Right renal pelvis (tissue), 4 donors: ENCODE measurements at regions not wholly inside any gene's neighbourhood (a gene's known extent, or its start where the extent isn't known, plus 50 kb on each side); places are given as distances from the start of the nearest gene placed in this dataset.
"Not testable (repeated sequence)": the region's sequence is repeated elsewhere in the genome, so short reads cannot be mapped to it uniquely, and the experiment has no call there.

Experiments used
- DNase-seq, 4 donors: peaks; one replicate each; pipeline ENCODE4 v3.0.0-alpha.2; 2013; ENCODE audit warnings: low read depth in 4 of 4, low spot score in 3 of 4, missing footprints in 1 of 4

DNA sequence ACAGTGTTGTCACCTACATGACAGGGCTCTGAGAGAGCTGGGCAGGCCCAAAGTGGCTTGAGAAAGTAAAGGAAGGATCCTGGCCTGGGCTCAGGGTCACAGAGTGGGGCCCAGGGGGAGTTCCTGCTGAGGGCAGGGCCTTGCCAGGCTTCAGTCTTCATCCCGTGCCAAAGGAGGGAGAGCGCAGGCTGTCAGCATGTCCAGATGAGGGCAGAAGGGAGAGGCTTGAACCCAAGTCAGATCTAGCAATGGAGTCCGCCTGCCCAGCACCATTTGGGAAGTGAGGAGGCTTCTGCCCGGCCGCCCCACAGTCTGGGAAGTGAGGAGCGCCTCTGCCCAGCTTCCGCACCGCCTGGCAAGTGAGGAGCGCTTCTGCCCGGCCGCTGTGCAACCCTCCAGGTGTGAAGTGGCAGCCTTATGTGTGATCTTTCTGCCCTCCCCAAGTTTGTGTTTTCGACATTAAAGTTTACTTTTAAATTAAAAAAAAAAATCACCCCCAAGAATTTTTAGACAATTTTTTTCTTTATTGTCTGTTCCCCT, 303.6 kb upstream of the PROK2 start:
- DNase-seq, result no peak

- DNase-seq, result no peak
These were observed 302.5 kb upstream of the PROK2 start for GRCh38 chr3:72087420-72087819.

DNA sequence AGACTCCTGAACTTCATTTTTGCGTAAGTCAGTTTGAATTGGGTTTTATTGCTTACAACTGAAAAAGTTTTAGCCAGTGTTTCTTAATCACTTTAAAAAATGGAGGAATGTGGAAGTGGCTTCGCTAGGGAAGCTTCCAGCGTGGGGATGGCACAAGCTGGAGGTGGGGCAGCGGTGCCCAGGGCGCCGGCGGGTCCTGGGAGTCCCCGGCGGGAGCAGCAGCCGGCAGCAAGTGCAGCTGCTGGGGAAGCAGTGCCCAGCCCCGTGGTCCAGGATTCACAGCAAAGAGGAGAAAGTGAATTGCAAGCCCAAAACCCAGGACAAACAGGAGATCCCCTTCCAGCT, 301.8 kb upstream of the PROK2 start:
- DNase-seq, result no peak

DNA sequence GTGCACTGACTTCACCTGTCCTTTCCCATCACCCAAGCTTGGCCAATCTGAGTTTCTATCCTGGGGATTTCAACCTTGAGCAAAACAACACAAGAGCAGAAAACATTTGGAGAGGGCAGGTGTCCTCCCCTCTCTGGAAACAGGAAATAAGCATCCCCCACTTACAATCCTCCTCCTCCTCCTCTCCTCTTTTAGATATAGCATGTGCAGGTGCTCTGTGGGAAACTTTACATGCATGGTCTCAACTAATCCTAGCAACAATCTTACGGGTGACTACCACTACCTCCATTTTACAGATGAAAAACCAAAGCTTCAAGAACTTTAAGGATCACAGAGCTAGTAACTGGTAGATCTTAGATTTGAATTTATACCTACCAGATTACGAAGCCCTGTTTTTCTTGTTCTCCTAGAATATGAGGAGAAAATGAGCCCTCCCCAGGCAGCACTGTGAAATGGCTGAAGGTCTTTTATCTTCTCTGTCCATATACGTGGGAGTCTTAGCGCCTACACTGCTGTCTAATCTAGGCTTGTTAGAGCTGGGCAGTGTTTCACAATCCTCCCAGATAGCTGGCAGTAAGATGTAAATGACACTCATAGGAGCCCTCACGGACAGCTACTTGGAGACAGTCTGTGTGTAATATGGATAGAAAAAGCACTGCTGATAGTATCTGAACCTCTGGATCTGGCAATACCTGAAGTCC, 301.2 kb upstream of the PROK2 start:
- no peak for DNase-seq

DNA sequence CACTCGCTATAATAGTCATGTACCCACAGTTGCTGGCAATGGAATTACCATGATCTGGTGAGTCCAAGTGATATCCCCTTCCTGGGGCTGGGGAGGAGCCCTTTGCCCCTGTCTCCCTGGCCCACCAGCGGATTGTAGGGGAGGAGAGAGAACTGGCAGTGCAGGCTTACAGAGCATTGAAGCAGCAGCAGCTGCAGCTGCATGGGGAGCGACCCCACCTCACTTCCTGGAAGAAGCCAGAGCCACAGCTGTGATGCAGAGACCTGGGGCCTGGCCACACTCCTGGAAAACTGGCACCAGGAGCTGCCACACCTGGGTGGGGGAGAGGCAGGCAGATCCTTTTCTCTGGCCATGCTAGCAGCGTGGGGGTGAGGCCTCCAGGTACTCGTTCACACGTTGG, 300.1 kb upstream of the PROK2 start:
- DNase-seq, result no peak

- DNase-seq, result no peak
These were observed 298.0 kb upstream of the PROK2 start for GRCh38 chr3:72082776-72083462.

DNA sequence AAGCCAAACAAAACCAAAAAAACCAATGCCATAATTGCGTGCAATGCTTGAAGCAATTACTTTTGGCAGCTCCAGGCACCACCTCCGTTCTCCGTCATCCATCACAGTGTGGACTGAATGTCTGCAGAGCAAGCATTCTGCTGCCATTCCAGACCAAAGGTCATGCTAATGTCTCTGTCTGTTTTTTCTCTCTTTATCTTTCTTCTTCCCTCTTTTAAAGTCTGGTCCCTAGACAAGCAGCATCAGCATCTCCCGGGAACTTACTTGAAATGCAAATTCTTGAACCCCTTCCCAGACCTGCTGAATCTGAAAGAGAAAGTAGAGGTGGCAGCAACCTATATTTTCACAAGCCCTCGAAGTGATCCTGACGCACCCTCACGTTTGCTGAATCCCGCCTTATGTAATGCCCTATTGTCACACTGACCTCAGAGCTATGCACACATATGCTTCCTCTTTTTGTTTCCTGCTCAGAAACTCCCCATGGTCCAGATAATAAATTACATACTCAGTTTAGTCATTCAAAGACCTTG, 297.3 kb upstream of the PROK2 start:
- no peak for DNase-seq

DNA sequence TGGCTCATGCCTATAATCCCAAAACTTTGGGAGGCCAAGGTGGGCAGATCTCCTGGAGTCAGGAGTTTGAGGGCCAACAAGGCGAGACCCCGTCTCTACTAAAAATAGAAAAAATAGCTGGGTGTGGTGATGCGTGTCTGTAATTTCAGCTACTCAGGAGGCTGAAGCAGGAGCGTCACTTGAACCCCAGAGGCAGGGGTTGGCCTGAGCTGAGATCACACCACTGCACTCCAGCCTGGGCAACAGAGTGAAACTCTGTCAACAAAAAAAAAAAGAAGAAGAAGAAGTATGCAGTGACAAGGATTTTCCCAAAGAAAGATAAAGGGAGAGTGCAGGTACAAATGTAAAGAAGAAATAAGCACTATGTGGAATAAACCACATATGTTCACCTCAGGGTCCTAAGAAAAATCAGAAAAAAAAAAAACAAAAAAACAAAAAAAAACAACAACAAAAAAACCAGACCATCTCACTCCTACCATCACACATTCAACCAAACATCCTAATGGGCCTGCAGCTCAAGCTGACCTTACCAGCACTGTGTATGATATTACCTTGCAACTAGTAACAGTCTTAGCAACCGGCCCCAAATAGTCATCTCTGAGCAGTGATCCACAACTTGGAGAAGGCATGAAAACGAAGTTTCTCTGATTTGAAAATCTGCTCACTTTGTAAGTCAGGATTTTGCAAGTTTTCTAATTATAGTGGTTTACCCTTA, 296.7 kb upstream of the PROK2 start:
- DNase-seq, result no peak

- no peak for DNase-seq
These were observed 295.9 kb upstream of the PROK2 start for GRCh38 chr3:72080800-72081199.

- DNase-seq, result no peak
These were observed 295.1 kb upstream of the PROK2 start for GRCh38 chr3:72080095-72080494.

DNA sequence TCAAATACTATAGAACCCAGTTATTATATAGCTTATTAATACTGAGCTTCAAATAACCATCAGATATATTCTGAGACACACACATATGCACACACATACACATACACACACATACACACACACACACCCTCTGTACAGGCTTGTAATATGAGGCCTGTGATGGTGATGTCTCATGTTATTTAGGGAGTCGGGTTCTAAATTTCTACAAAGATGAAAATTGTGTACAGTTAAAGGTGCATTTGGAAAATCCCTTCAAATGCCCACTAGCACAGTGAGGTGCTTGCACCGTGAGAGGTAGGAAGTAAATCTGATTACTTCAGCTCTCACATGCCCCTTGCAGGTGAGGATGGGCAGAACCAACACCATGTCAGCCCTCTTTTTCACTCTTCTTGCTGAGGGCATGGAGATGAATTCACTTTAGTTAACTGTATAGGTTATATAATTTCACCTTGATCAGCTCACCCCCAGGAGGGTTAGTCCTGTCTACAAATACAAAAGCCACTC, 294.5 kb upstream of the PROK2 start:
- no peak for DNase-seq

DNA sequence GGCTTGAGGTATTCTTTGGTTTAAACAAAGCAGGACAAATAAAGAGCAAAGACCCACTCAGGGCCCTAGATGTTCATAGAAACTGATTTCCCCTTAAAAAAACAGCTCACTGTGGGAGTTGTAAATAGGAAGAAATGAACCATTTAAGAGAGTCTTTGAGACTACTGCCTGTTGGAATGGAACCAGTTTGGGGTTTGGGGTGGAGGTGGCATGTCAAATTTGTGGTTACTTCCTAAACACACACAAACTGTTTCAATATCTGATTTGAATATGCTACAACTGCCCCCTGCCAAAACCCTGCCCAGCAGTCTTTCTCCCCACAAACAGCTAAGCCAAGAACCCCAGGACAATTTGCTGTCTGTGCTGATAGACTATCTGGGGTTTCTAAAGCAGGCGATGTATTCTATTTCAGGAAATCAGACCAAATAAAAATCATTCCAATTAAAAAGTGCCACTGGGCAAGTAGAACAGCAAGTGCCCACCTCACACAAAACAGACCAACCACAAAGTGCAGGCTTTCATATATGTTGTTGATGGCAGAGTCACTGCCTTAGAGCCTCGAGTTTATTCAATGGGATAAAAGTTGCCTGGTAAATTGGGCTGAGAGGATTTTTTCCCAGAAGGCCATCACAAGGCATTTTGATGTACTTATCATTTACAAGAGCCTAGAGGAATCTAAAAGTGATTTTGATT, 293.9 kb upstream of the PROK2 start:
- no peak for DNase-seq

DNA sequence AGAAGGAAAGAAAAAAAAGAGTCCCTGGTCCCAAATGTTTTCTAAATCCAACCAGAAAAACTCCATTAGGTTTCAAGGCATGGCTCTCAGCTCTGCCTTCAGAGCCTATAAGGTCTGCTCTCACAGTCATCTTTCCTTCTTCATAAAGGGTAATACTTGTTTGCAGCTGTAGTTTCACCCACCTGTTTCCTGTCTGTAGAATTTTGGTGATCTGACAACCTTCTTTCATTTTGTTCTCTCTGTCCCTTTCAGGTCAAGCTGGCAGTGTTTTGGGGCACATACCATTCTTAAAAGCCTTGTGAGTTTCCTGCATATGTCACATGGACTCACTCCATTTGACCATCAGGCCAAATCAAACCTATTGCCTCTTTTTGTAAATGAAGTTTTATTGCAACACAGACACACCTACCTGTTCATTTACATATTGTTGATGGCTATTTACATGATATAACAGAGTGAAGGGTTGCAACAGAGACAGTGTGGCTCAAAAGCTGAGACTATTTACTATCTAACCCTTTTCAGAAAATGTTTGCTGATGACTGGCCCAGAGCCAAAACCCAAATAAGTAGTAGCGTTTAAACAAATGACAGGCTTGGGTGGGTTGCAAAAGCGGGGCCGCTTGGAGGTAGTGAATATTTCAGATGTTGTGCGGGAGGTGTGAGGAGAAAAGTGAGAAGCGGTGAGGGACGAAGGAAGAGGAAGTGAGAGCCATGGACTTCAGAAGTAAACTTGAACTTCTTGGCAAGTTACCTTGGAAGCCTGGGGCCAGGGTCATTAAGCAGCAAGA, 292.7 kb upstream of the PROK2 start:
- DNase-seq, result no peak

GRCh38 chr3:72075848-72076247, 290.9 kb upstream of the PROK2 start:
- DNase-seq, result not testable (repeated sequence)

DNA sequence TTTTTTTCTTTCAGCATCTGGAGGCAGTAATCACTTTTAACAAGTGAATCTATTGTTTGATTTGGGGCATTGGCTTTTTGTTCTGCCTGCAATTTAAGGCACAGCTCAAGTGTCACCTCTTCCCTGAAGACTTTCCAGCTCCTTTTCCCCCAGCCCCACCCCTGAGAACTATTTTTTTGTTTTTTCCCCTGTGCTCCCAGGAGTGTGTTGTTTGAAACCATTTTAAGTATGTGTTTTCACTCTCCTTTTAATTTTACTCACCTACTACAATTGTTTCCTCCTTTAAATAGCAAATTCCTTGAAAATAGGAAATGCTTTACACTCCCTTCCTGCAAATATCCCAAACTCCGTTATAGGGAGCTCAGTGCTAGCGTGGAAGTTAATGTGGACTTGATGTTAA, 286.7 kb upstream of the PROK2 start:
- no peak for DNase-seq

GRCh38 chr3:72070005-72070404, 285.1 kb upstream of the PROK2 start:
- DNase-seq, result no peak

DNA sequence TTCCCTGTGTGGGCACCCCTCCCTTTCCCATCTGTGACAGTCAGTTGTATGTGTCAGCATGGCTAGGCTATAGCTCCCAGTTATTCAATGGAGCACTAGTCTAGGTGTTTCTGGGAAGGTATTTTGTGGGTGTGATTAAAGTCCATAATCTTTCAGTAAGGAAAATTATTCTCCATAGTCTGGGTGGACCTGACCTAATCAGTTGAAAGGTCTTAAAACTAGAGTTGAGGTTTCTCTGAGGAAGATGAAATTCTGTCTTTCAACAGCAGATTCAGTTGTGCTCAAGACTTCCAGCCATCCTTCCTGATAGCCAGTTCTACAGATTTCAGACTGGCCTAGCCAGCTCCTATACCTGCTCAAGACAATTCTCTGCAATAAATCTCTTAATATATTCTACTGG, 284.6 kb upstream of the PROK2 start:
- no peak for DNase-seq

- DNase-seq, result no peak
These were observed 283.7 kb upstream of the PROK2 start for GRCh38 chr3:72068621-72069020.

DNA sequence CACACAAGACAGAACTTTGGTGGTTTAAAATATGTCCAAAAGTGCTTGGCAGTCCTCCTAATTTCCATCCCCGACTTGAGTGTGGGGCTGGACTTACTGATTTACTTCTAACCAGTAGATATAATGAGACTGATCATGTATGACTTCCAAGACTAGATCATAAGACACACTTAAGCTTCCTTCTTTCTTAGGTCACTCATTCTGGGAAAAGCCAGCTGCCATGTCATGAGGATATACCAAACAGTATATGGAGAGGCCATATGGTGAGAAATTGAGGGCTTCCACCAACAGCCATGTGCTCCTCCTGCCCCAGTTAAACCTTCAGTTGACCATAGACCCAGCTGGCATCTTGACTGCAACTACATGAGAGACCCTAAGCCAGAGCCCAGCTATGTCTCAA, 282.8 kb upstream of the PROK2 start:
- no peak for DNase-seq
